ENCODE measurements at regions not wholly inside any gene's neighbourhood (a gene's known extent, or its start where the extent isn't known, plus 50 kb on each side); places are given as distances from the start of the nearest gene placed in this dataset.

GRCh38 chr5:167973126-167973525 lies 318.3 kb upstream of the WWC1 start:
- H3K4me1 ChIP-seq (ENCODE audit: control insufficient read depth, insufficient read depth, low read length, poor library complexity, severe bottlenecking), result no peaks in the 10 kb centered on the region
- DNase-seq, result no peak
- H3K36me3 ChIP-seq (ENCODE audit: control insufficient read depth, insufficient read depth, low read length), result no peaks in the 10 kb centered on the region
- no peaks in the 10 kb centered on the region for H3K9me3 ChIP-seq (ENCODE audit: control insufficient read depth, low read length)
- H3K27ac ChIP-seq (ENCODE audit: insufficient read depth, low read length, poor library complexity, severe bottlenecking), result no peak overlapping the region
- H3K4me3 ChIP-seq (ENCODE audit: insufficient read depth, low read depth, low read length, poor library complexity, severe bottlenecking), result no peak overlapping the region
- H3K27me3 ChIP-seq (replicated peaks; ENCODE audit: control insufficient read depth, insufficient read depth, low read length, poor library complexity, severe bottlenecking), result no peaks in the 10 kb centered on the region

GRCh38 chr5:167984951-167985350 lies 306.5 kb upstream of the WWC1 start:
- Histone ChIP-seq H3K27ac (ENCODE audit: insufficient read depth, low read length, poor library complexity, severe bottlenecking) (no peak overlapping the region), H3K36me3 (ENCODE audit: control insufficient read depth, insufficient read depth, low read length) (no peaks in the 10 kb centered on the region), H3K4me1 (ENCODE audit: control insufficient read depth, insufficient read depth, low read length, poor library complexity, severe bottlenecking) (no peaks in the 10 kb centered on the region), H3K27me3 (replicated peaks; ENCODE audit: control insufficient read depth, insufficient read depth, low read length, poor library complexity, severe bottlenecking) (no peaks in the 10 kb centered on the region), H3K4me3 (ENCODE audit: insufficient read depth, low read depth, low read length, poor library complexity, severe bottlenecking) (no peak overlapping the region), H3K9me3 (ENCODE audit: control insufficient read depth, low read length) (no peaks in the 10 kb centered on the region)
- no peak for DNase-seq

- Histone ChIP-seq H3K9me3 (ENCODE audit: control insufficient read depth, low read length) (no peaks in the 10 kb centered on the region), H3K36me3 (ENCODE audit: control insufficient read depth, insufficient read depth, low read length) (no peaks in the 10 kb centered on the region), H3K27me3 (replicated peaks; ENCODE audit: control insufficient read depth, insufficient read depth, low read length, poor library complexity, severe bottlenecking) (no peaks in the 10 kb centered on the region), H3K4me3 (ENCODE audit: insufficient read depth, low read depth, low read length, poor library complexity, severe bottlenecking) (no peak overlapping the region), H3K27ac (ENCODE audit: insufficient read depth, low read length, poor library complexity, severe bottlenecking) (no peak overlapping the region), H3K4me1 (ENCODE audit: control insufficient read depth, insufficient read depth, low read length, poor library complexity, severe bottlenecking) (no peaks in the 10 kb centered on the region)
- DNase-seq, result no peak
These were observed 306.1 kb upstream of the WWC1 start for GRCh38 chr5:167985373-167985772.

GRCh38 chr5:167987490-167988280 lies 303.8 kb upstream of the WWC1 start:
- Histone ChIP-seq H3K9me3 (ENCODE audit: control insufficient read depth, low read length) (no peaks in the 10 kb centered on the region), H3K27me3 (replicated peaks; ENCODE audit: control insufficient read depth, insufficient read depth, low read length, poor library complexity, severe bottlenecking) (no peaks in the 10 kb centered on the region), H3K36me3 (ENCODE audit: control insufficient read depth, insufficient read depth, low read length) (no peaks in the 10 kb centered on the region), H3K4me3 (ENCODE audit: insufficient read depth, low read depth, low read length, poor library complexity, severe bottlenecking) (no peak overlapping the region), H3K4me1 (ENCODE audit: control insufficient read depth, insufficient read depth, low read length, poor library complexity, severe bottlenecking) (no peaks in the 10 kb centered on the region), H3K27ac (ENCODE audit: insufficient read depth, low read length, poor library complexity, severe bottlenecking) (no peak overlapping the region)
- no peak for DNase-seq

GRCh38 chr5:167992868-167993267 lies 298.6 kb upstream of the WWC1 start:
- no peaks in the 10 kb centered on the region for H3K36me3 ChIP-seq (ENCODE audit: control insufficient read depth, insufficient read depth, low read length)
- no peaks in the 10 kb centered on the region for H3K4me1 ChIP-seq (ENCODE audit: control insufficient read depth, insufficient read depth, low read length, poor library complexity, severe bottlenecking)
- H3K27me3 ChIP-seq (replicated peaks; ENCODE audit: control insufficient read depth, insufficient read depth, low read length, poor library complexity, severe bottlenecking), result no peaks in the 10 kb centered on the region
- H3K27ac ChIP-seq (ENCODE audit: insufficient read depth, low read length, poor library complexity, severe bottlenecking), result no peak overlapping the region
- no peaks in the 10 kb centered on the region for H3K9me3 ChIP-seq (ENCODE audit: control insufficient read depth, low read length)
- no peak for DNase-seq
- H3K4me3 ChIP-seq (ENCODE audit: insufficient read depth, low read depth, low read length, poor library complexity, severe bottlenecking), result no peak overlapping the region

- H3K27me3 ChIP-seq (replicated peaks; ENCODE audit: control insufficient read depth, insufficient read depth, low read length, poor library complexity, severe bottlenecking), result no peaks in the 10 kb centered on the region
- H3K4me1 ChIP-seq (ENCODE audit: control insufficient read depth, insufficient read depth, low read length, poor library complexity, severe bottlenecking), result no peaks in the 10 kb centered on the region
- DNase-seq, result no peak
- H3K9me3 ChIP-seq (ENCODE audit: control insufficient read depth, low read length), result no peaks in the 10 kb centered on the region
- H3K36me3 ChIP-seq (ENCODE audit: control insufficient read depth, insufficient read depth, low read length), result no peaks in the 10 kb centered on the region
- no peak overlapping the region for H3K27ac ChIP-seq (ENCODE audit: insufficient read depth, low read length, poor library complexity, severe bottlenecking)
- H3K4me3 ChIP-seq (ENCODE audit: insufficient read depth, low read depth, low read length, poor library complexity, severe bottlenecking), result no peak overlapping the region
These were observed 297.7 kb upstream of the WWC1 start for GRCh38 chr5:167993771-167994170.

GRCh38 chr5:167995844-167996425 lies 295.5 kb upstream of the WWC1 start:
- Histone ChIP-seq H3K27ac (ENCODE audit: insufficient read depth, low read length, poor library complexity, severe bottlenecking) (no peak overlapping the region), H3K36me3 (ENCODE audit: control insufficient read depth, insufficient read depth, low read length) (no peaks in the 10 kb centered on the region), H3K4me3 (ENCODE audit: insufficient read depth, low read depth, low read length, poor library complexity, severe bottlenecking) (no peak overlapping the region), H3K27me3 (replicated peaks; ENCODE audit: control insufficient read depth, insufficient read depth, low read length, poor library complexity, severe bottlenecking) (no peaks in the 10 kb centered on the region), H3K4me1 (ENCODE audit: control insufficient read depth, insufficient read depth, low read length, poor library complexity, severe bottlenecking) (no peaks in the 10 kb centered on the region), H3K9me3 (ENCODE audit: control insufficient read depth, low read length) (no peaks in the 10 kb centered on the region)
- no peak for DNase-seq

GRCh38 chr5:167998148-167998767 lies 293.2 kb upstream of the WWC1 start:
- no peaks in the 10 kb centered on the region for H3K36me3 ChIP-seq (ENCODE audit: control insufficient read depth, insufficient read depth, low read length)
- H3K4me1 ChIP-seq (ENCODE audit: control insufficient read depth, insufficient read depth, low read length, poor library complexity, severe bottlenecking), result no peaks in the 10 kb centered on the region
- no peak overlapping the region for H3K4me3 ChIP-seq (ENCODE audit: insufficient read depth, low read depth, low read length, poor library complexity, severe bottlenecking)
- no peaks in the 10 kb centered on the region for H3K9me3 ChIP-seq (ENCODE audit: control insufficient read depth, low read length)
- no peak for DNase-seq
- no peaks in the 10 kb centered on the region for H3K27me3 ChIP-seq (replicated peaks; ENCODE audit: control insufficient read depth, insufficient read depth, low read length, poor library complexity, severe bottlenecking)
- no peak overlapping the region for H3K27ac ChIP-seq (ENCODE audit: insufficient read depth, low read length, poor library complexity, severe bottlenecking)

GRCh38 chr5:167999182-167999581 lies 292.3 kb upstream of the WWC1 start:
- no peaks in the 10 kb centered on the region for H3K9me3 ChIP-seq (ENCODE audit: control insufficient read depth, low read length)
- DNase-seq, result no peak
- no peaks in the 10 kb centered on the region for H3K27me3 ChIP-seq (replicated peaks; ENCODE audit: control insufficient read depth, insufficient read depth, low read length, poor library complexity, severe bottlenecking)
- no peaks in the 10 kb centered on the region for H3K4me1 ChIP-seq (ENCODE audit: control insufficient read depth, insufficient read depth, low read length, poor library complexity, severe bottlenecking)
- H3K36me3 ChIP-seq (ENCODE audit: control insufficient read depth, insufficient read depth, low read length), result no peaks in the 10 kb centered on the region
- H3K27ac ChIP-seq (ENCODE audit: insufficient read depth, low read length, poor library complexity, severe bottlenecking), result no peak overlapping the region
- H3K4me3 ChIP-seq (ENCODE audit: insufficient read depth, low read depth, low read length, poor library complexity, severe bottlenecking), result no peak overlapping the region

- H3K4me3 ChIP-seq (ENCODE audit: insufficient read depth, low read depth, low read length, poor library complexity, severe bottlenecking), result no peak overlapping the region
- H3K36me3 ChIP-seq (ENCODE audit: control insufficient read depth, insufficient read depth, low read length), result no peaks in the 10 kb centered on the region
- H3K27me3 ChIP-seq (replicated peaks; ENCODE audit: control insufficient read depth, insufficient read depth, low read length, poor library complexity, severe bottlenecking), result no peaks in the 10 kb centered on the region
- H3K4me1 ChIP-seq (ENCODE audit: control insufficient read depth, insufficient read depth, low read length, poor library complexity, severe bottlenecking), result no peaks in the 10 kb centered on the region
- DNase-seq, result no peak
- no peak overlapping the region for H3K27ac ChIP-seq (ENCODE audit: insufficient read depth, low read length, poor library complexity, severe bottlenecking)
- H3K9me3 ChIP-seq (ENCODE audit: control insufficient read depth, low read length), result no peaks in the 10 kb centered on the region
These were observed 290.1 kb upstream of the WWC1 start for GRCh38 chr5:168001318-168001717.

Measured in effector memory CD4-positive, alpha-beta T cell (primary cell).